CD14-positive monocyte (primary cell): ENCODE measurements at regions not wholly inside any gene's neighbourhood (a gene's known extent, or its start where the extent isn't known, plus 50 kb on each side); places are given as distances from the start of the nearest gene placed in this dataset.

Experiments used
- DNase-seq, 3 donors: peaks; one replicate each; pipeline ENCODE4 v3.0.0-alpha.2; 2011 to 2022
- H2AFZ ChIP-seq: 2 replicates; pipeline ENCODE4 v1.6.0; 2012; ENCODE audit warnings: mild to moderate bottlenecking, low read depth, low read length, inconsistent platforms; ENCODE audit not compliant: insufficient read depth, poor library complexity, severe bottlenecking
- H3K27ac ChIP-seq, 2 donors: 1 replicate in 1 of 2; 2 replicates in 1 of 2; pipeline ENCODE4 v1.5.1; 2012 to 2013; ENCODE audit warnings: low read length in 2 of 2, control low read depth in 1 of 2, inconsistent platforms in 1 of 2, low read depth in 1 of 2, mild to moderate bottlenecking in 1 of 2
- H3K27me3 ChIP-seq, 2 donors: one replicate each; pipeline versions ENCODE4 v1.6.0 to v1.6.1; 2011 to 2013; ENCODE audit warnings: low read length in 2 of 2; ENCODE audit not compliant: control insufficient read depth in 2 of 2, insufficient read depth in 2 of 2
- H3K36me3 ChIP-seq, 2 donors: replicated peaks in 1 of 2; 1 replicate in 1 of 2; 2 replicates in 1 of 2; pipeline versions ENCODE4 v1.5.1 to v1.6.1; 2012 to 2013; ENCODE audit warnings: low read length in 2 of 2, control low read depth in 1 of 2, inconsistent platforms in 1 of 2, mild to moderate bottlenecking in 1 of 2; ENCODE audit not compliant: insufficient read depth in 2 of 2, control insufficient read depth in 1 of 2
- H3K4me1 ChIP-seq, 2 donors: 1 replicate in 1 of 2; 2 replicates in 1 of 2; pipeline versions ENCODE4 v1.5.1 to v1.6.1; 2012 to 2013; ENCODE audit warnings: low read length in 2 of 2, control low read depth in 1 of 2, inconsistent platforms in 1 of 2, mild to moderate bottlenecking in 1 of 2, moderate library complexity in 1 of 2; ENCODE audit not compliant: insufficient read depth in 2 of 2, control insufficient read depth in 1 of 2
- H3K4me2 ChIP-seq: replicated peaks from 2 replicates; pipeline ENCODE3; 2012; ENCODE audit warnings: low read length, moderate library complexity, mild to moderate bottlenecking; ENCODE audit not compliant: poor library complexity, severe bottlenecking; ENCODE audit errors: extremely low read depth
- H3K4me3 ChIP-seq, 3 experiments: fragments of 200-600 bp in 1 of 3; sonication (generic) in 1 of 3; replicated peaks in 1 of 3; 1 replicate in 2 of 3; 2 replicates in 1 of 3; pipeline ENCODE4 v1.5.1; 2011 to 2013; ENCODE audit warnings: low read length in 3 of 3, mild to moderate bottlenecking in 3 of 3, control low read depth in 2 of 3, low read depth in 2 of 3, inconsistent platforms in 1 of 3, moderate library complexity in 1 of 3
- H3K79me2 ChIP-seq: 2 replicates; pipeline ENCODE4 v1.6.0; 2012; ENCODE audit warnings: mild to moderate bottlenecking, control low read depth, inconsistent platforms, low read length, moderate library complexity; ENCODE audit not compliant: insufficient read depth
- H3K9ac ChIP-seq: 2 replicates; pipeline ENCODE4 v1.6.0; 2017; ENCODE audit warnings: low read length, mild to moderate bottlenecking; ENCODE audit not compliant: insufficient read depth, poor library complexity, severe bottlenecking
- H3K9me3 ChIP-seq, 2 donors: replicated peaks in 1 of 2; 1 replicate in 1 of 2; 2 replicates in 1 of 2; pipeline versions ENCODE4 v1.5.1 to v1.6.1; 2012 to 2013; ENCODE audit warnings: low read length in 2 of 2, control low read depth in 1 of 2; ENCODE audit not compliant: control insufficient read depth in 1 of 2, insufficient read depth in 1 of 2
- H4K20me1 ChIP-seq: 2 replicates; pipeline ENCODE4 v1.6.0; 2012; ENCODE audit warnings: mild to moderate bottlenecking, low read length, control low read depth, moderate library complexity; ENCODE audit not compliant: insufficient read depth
- H3K27ac Mint-ChIP-seq, 7 donors: one replicate each; pipeline ENCODE4 v1.8.0; 2020; ENCODE audit warnings: mild to moderate bottlenecking in 7 of 7, mixed read lengths in 7 of 7, moderate library complexity in 6 of 7, inconsistent platforms in 2 of 7
- H3K27me3 Mint-ChIP-seq, 3 donors: one replicate each; pipeline ENCODE4 v1.8.0; 2021 to 2022; ENCODE audit warnings: low read depth in 3 of 3, mild to moderate bottlenecking in 3 of 3, mixed read lengths in 3 of 3, moderate library complexity in 3 of 3, inconsistent platforms in 1 of 3
- H3K36me3 Mint-ChIP-seq, 2 donors: one replicate each; pipeline ENCODE4 v1.8.0; 2020; ENCODE audit warnings: mixed read lengths in 2 of 2, inconsistent platforms in 1 of 2, mild to moderate bottlenecking in 1 of 2
- H3K4me1 Mint-ChIP-seq: one replicate; pipeline ENCODE4 v1.8.0; 2020; ENCODE audit warnings: mild to moderate bottlenecking, mixed read lengths
- H3K4me3 Mint-ChIP-seq, 2 donors: one replicate each; pipeline ENCODE4 v1.8.0; 2020; ENCODE audit warnings: mild to moderate bottlenecking in 2 of 2, mixed read lengths in 2 of 2, moderate library complexity in 1 of 2
- H3K9me3 Mint-ChIP-seq, 7 donors: one replicate each; pipeline ENCODE4 v1.8.0; 2020 to 2022; ENCODE audit warnings: mixed read lengths in 7 of 7, mild to moderate bottlenecking in 6 of 7, moderate library complexity in 6 of 7, inconsistent platforms in 2 of 7
- CTCF ChIP-seq: fragments of 200-600 bp; IDR thresholded peaks from one replicate; pipeline ENCODE4 v1.8.0; 2022; ENCODE audit warnings: antibody characterized with exemption, mild to moderate bottlenecking
- whole genome bisulfite sequencing: methylation state at CpG from one replicate; pipeline ENCODE4 v1.1.5; 2013; ENCODE audit warnings: missing lambda C conversion rate; ENCODE audit not compliant: insufficient coverage; 5-methylcytosine and 5-hydroxymethylcytosine counted together
- intact Hi-C, 2 donors: fragments of 100-400 bp; cut with micrococcal nuclease; formaldehyde crosslinking; loops; one replicate each; pipeline versions ENCODE4 v1.15.0 to v1.15.1; 2023

- no peaks in the 10 kb centered on the region for H3K4me1 Mint-ChIP-seq
- no peaks in the 10 kb centered on the region for H3K9me3 ChIP-seq
- no peaks in the 10 kb centered on the region for H3K27me3 ChIP-seq
- peaks cover 0 to 10% (median 0%) of the 10 kb centered on the region in 7 donors for H3K9me3 Mint-ChIP-seq
- peaks cover 2 to 4% (median 4%) of the 10 kb centered on the region in 3 donors for H3K27me3 Mint-ChIP-seq
- no peak overlapping the region for H3K4me3 ChIP-seq
- no peaks in the 10 kb centered on the region for H4K20me1 ChIP-seq
- no peak overlapping the region for H3K4me3 Mint-ChIP-seq
- no peak for TF ChIP-seq CTCF
- no peaks in the 10 kb centered on the region for H3K36me3 Mint-ChIP-seq
- no peak for DNase-seq
- no peaks in the 10 kb centered on the region for H3K79me2 ChIP-seq
- WGBS, result 100% methylated on average over 1 of the region's 4 CpGs
- intact Hi-C loops, result no loop called here
- no peak overlapping the region for H2AFZ ChIP-seq
- no peak overlapping the region for H3K27ac ChIP-seq
- no peak overlapping the region for H3K4me2 ChIP-seq
- no peaks in the 10 kb centered on the region for H3K36me3 ChIP-seq
- no peaks in the 10 kb centered on the region for H3K4me1 ChIP-seq
- H3K9ac ChIP-seq, result no peak overlapping the region
- no peak overlapping the region for H3K27ac Mint-ChIP-seq
Measured at GRCh38 chr16:5382484-5382883, 284.9 kb upstream of the EEF2KMT start.

- no CpG with 5 or more reads among the region's 3 CpGs for WGBS
- Mint-ChIP-seq H3K4me3 (no peak overlapping the region), H3K27ac (no peak overlapping the region)
Measured at GRCh38 chr16:5381481-5381880, 283.9 kb upstream of the EEF2KMT start.

More at GRCh38 chr16:5381481-5381880, 283.9 kb upstream of the EEF2KMT start:
- no peaks in the 10 kb centered on the region for H3K36me3 Mint-ChIP-seq
- Histone ChIP-seq H2AFZ (no peak overlapping the region), H3K9me3 (no peaks in the 10 kb centered on the region), H3K4me1 (no peaks in the 10 kb centered on the region), H3K9ac (no peak overlapping the region), H3K4me2 (no peak overlapping the region), H3K4me3 (no peak overlapping the region), H3K27ac (no peak overlapping the region), H4K20me1 (no peaks in the 10 kb centered on the region), H3K27me3 (no peaks in the 10 kb centered on the region), H3K79me2 (no peaks in the 10 kb centered on the region), H3K36me3 (no peaks in the 10 kb centered on the region)
- peaks cover 3 to 9% (median 6%) of the 10 kb centered on the region in 3 donors for H3K27me3 Mint-ChIP-seq
- H3K4me1 Mint-ChIP-seq, result no peaks in the 10 kb centered on the region
- no peak for TF ChIP-seq CTCF
- intact Hi-C loops, result no loop called here
- DNase-seq, result no peak
- H3K9me3 Mint-ChIP-seq, result peaks cover 0 to 10% (median 0%) of the 10 kb centered on the region in 7 donors
